Thyroid gland (tissue), 4 donors: ENCODE measurements at regions not wholly inside any gene's neighbourhood (a gene's known extent, or its start where the extent isn't known, plus 50 kb on each side); places are given as distances from the start of the nearest gene placed in this dataset.

ENCODE experiments used
- DNase-seq, 2 donors: peaks; one replicate each; pipeline ENCODE4 v3.0.0-alpha.2; 2019
- H3K27ac ChIP-seq, 3 donors: fragments of 200-600 bp; sonication (generic); 1 replicate in 2 of 3; 2 replicates in 1 of 3; pipeline ENCODE4 v1.5.1; 2016 to 2019; ENCODE audit warnings: mild to moderate bottlenecking in 1 of 3, moderate library complexity in 1 of 3
- H3K27me3 ChIP-seq: fragments of 200-600 bp; sonication (generic); one replicate; pipeline ENCODE4 v1.5.1; 2019
- H3K36me3 ChIP-seq, 2 donors: fragments of 200-600 bp; sonication (generic); one replicate each; pipeline ENCODE4 v1.5.1; 2016 to 2019
- H3K4me1 ChIP-seq, 2 donors: fragments of 200-600 bp; sonication (generic); one replicate each; pipeline ENCODE4 v1.5.1; 2017 to 2019
- H3K4me3 ChIP-seq, 3 donors: fragments of 200-600 bp; sonication (generic); replicated peaks in 1 of 3; 1 replicate in 2 of 3; 2 replicates in 1 of 3; pipeline ENCODE4 v1.5.1; 2016; ENCODE audit warnings: mild to moderate bottlenecking in 1 of 3
- H3K9me3 ChIP-seq: fragments of 200-600 bp; sonication (generic); one replicate; pipeline ENCODE4 v1.5.1; 2017
- POLR2A ChIP-seq, 2 donors: fragments of 450-650 bp; IDR thresholded peaks; one replicate each; pipeline ENCODE4 v1.6.1; 2017; ENCODE audit warnings: antibody characterized with exemption in 2 of 2, mild to moderate bottlenecking in 2 of 2, moderate library complexity in 1 of 2
- WGBS, 2 donors: methylation state at CpG; one replicate each; pipeline ENCODE4 v1.1.5; 2017; 5-methylcytosine and 5-hydroxymethylcytosine counted together
- intact Hi-C: fragments of 100-400 bp; cut with DNase I; formaldehyde crosslinking; loops from one replicate; pipeline ENCODE4 v1.15.1; 2023
- TF ChIP-seq, protein P1 (sequence below), 6 experiments: fragments of 200-600 bp in 3 of 6; fragments of 450-650 bp in 3 of 6; sonication (generic) in 3 of 6; IDR thresholded peaks; one replicate each; pipeline ENCODE4 v1.5.1; 2016 to 2019; ENCODE audit warnings: antibody characterized with exemption in 6 of 6, mild to moderate bottlenecking in 2 of 6, inconsistent platforms in 1 of 6, moderate library complexity in 1 of 6

DNA sequence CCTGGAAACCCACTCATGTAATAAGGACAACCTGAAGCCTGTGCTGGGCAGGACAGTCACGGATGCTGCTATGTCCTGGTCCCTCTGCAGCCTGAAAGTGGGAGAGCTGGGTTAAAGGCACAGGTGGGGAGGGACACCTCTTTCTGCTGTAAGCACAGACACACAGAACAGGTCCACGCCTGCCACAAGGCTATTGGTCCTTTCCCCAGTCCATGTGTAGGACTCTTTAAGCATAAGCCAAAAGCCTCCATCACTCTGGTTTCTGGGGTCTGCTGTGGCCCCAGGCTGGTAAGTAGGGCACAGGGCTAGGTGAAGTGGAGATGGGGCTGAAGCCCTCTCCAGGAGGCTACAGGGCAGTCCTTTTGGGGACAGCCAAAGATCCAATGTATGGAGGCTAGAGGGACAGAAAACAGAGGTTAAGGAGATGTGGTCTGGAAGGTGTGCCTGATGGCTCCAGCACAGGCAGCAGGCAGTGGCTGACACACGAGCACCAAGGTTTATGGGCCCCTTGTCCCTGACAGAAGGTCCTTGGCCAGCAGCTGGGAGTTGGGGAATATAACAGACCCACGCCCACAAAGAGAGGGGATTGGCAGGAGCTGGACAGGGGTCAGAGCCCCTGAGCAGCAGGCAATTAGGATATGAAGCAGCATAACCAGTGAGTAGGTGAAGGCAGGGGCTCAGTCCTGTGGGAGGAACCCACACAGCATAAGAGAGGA, 203.6 kb upstream of the MVB12B start:
- no peak for DNase-seq
- no peak overlapping the region for H3K4me3 ChIP-seq
- no peak overlapping the region for H3K27ac ChIP-seq
- TF ChIP-seq, protein P1, sequence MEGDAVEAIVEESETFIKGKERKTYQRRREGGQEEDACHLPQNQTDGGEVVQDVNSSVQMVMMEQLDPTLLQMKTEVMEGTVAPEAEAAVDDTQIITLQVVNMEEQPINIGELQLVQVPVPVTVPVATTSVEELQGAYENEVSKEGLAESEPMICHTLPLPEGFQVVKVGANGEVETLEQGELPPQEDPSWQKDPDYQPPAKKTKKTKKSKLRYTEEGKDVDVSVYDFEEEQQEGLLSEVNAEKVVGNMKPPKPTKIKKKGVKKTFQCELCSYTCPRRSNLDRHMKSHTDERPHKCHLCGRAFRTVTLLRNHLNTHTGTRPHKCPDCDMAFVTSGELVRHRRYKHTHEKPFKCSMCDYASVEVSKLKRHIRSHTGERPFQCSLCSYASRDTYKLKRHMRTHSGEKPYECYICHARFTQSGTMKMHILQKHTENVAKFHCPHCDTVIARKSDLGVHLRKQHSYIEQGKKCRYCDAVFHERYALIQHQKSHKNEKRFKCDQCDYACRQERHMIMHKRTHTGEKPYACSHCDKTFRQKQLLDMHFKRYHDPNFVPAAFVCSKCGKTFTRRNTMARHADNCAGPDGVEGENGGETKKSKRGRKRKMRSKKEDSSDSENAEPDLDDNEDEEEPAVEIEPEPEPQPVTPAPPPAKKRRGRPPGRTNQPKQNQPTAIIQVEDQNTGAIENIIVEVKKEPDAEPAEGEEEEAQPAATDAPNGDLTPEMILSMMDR (IDR thresholded peaks at IDR 0.05): no peak
- no peak for TF ChIP-seq POLR2A (IDR thresholded peaks at IDR 0.05)
- H3K9me3 ChIP-seq: no peaks in the 10 kb centered on the region
- no peaks in the 10 kb centered on the region for H3K4me1 ChIP-seq
- H3K27me3 ChIP-seq: no peaks in the 10 kb centered on the region
- 62 to 76% methylated on average over 3 to 4 of the region's 4 CpGs for WGBS, 2 donors
- no peaks in the 10 kb centered on the region for H3K36me3 ChIP-seq
- intact Hi-C loops: no loop called here

DNA sequence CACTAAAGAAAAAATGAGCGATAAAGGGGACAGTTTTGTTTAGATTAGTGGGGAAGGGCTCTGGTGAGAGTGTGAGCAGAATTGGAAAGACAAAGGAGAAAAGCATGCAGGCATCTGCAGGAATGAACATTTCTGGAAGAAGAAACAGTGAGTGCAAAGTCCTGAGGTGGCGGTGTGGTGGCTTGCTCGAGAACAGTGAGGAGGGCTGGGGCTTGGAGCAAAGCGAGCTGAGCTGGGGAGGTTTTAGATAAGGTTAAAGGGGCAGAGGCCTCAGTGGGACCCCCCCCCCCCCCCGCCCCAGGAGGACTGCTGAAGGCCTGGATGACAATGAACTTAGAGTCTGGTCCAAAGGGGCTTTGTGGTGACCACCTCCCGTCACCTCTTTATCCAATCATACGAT, 202.7 kb upstream of the MVB12B start:
- no peaks in the 10 kb centered on the region for H3K36me3 ChIP-seq
- H3K4me1 ChIP-seq: no peaks in the 10 kb centered on the region
- H3K9me3 ChIP-seq: no peaks in the 10 kb centered on the region
- intact Hi-C loops: no loop called here
- WGBS, 2 donors: 62% methylated on average over 6 to 7 of the region's 7 CpGs
- TF ChIP-seq POLR2A (IDR thresholded peaks at IDR 0.05): no peak
- TF ChIP-seq, protein P1 (IDR thresholded peaks at IDR 0.05): no peak
- no peaks in the 10 kb centered on the region for H3K27me3 ChIP-seq
- DNase-seq: no peak
- H3K27ac ChIP-seq: no peak overlapping the region
- H3K4me3 ChIP-seq: no peak overlapping the region

DNA sequence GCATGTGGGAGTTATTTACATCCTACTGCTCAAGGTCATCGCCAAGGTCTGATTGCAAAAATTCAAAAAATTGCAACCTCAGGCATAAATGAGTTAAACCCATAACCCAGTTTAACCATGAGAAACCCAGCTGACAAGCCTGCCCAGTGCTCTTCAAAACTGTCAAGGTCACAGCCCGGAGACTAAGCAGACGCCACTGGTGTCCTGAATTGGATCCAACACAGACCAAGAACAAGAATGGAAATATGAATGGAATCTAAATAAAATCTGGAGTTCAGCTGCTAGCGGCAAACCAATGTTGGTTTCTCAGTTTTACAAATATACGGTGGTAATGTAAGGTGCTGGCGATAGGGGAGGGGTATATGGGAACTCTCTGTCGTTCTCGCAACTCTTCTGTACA, 201.5 kb upstream of the MVB12B start:
- H3K36me3 ChIP-seq: no peaks in the 10 kb centered on the region
- intact Hi-C loops: no loop called here
- no peaks in the 10 kb centered on the region for H3K4me1 ChIP-seq
- no peak overlapping the region for H3K27ac ChIP-seq
- TF ChIP-seq, protein P1 (IDR thresholded peaks at IDR 0.05): no peak
- no peak for TF ChIP-seq POLR2A (IDR thresholded peaks at IDR 0.05)
- no peak for DNase-seq
- no peak overlapping the region for H3K4me3 ChIP-seq
- no peaks in the 10 kb centered on the region for H3K9me3 ChIP-seq
- no peaks in the 10 kb centered on the region for H3K27me3 ChIP-seq
- WGBS, 2 donors: 65 to 74% methylated on average over 8 of the region's 8 CpGs

DNA sequence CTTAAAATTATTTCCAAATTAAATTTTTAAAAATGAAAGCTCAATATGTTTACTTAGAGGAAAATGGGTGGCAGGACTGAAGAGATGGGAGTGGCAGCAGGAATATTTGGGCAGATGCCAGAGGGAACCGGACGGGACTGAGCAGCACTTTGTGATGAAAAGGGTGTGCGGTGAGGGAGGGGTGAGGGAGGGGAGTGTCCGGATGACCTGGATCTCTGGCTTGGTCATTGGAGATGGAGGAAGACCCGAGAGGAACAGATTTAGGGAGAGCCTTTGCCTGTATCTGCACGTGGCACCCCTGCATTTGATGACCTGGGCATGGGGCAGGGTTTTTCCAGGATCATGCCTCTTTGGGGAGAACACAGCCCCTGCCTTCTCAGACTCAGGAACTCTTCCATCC, 201.1 kb upstream of the MVB12B start:
- Histone ChIP-seq H3K27me3 (no peaks in the 10 kb centered on the region), H3K4me3 (no peak overlapping the region), H3K36me3 (no peaks in the 10 kb centered on the region), H3K9me3 (no peaks in the 10 kb centered on the region), H3K27ac (no peak overlapping the region), H3K4me1 (no peaks in the 10 kb centered on the region)
- 43 to 47% methylated on average over 6 of the region's 6 CpGs for WGBS, 2 donors
- intact Hi-C loops: no loop called here
- DNase-seq: no peak
- no peak for TF ChIP-seq POLR2A (IDR thresholded peaks at IDR 0.05)
- TF ChIP-seq, protein P1 (IDR thresholded peaks at IDR 0.05): no peak

GRCh38 chr9:126125992-126126409, 200.6 kb upstream of the MVB12B start:
- 56 to 62% methylated on average over 3 to 4 of the region's 4 CpGs for WGBS, 2 donors
- Histone ChIP-seq H3K4me1 (no peaks in the 10 kb centered on the region), H3K4me3 (no peak overlapping the region), H3K27ac (no peak overlapping the region), H3K9me3 (no peaks in the 10 kb centered on the region), H3K27me3 (no peaks in the 10 kb centered on the region), H3K36me3 (no peaks in the 10 kb centered on the region)
- TF ChIP-seq, protein P1 (IDR thresholded peaks at IDR 0.05): no peak
- no peak for TF ChIP-seq POLR2A (IDR thresholded peaks at IDR 0.05)
- intact Hi-C loops: no loop called here
- DNase-seq: no peak
